Neural cell (in vitro differentiated cells): ENCODE measurements at regions not wholly inside any gene's neighbourhood (a gene's known extent, or its start where the extent isn't known, plus 50 kb on each side); places are given as distances from the start of the nearest gene placed in this dataset.

ENCODE experiments used
- H2AFZ ChIP-seq: fragments of 200-600, 300-800 bp; sonication (generic), shearing (Covaris generic); 2 replicates; pipeline ENCODE4 v1.6.0; 2014; ENCODE audit warnings: low read depth, mild to moderate bottlenecking, antibody characterized with exemption, low read length, moderate library complexity
- H3F3A ChIP-seq: fragments of 200-600 bp; shearing (Covaris generic); 2 replicates; pipeline ENCODE4 v1.6.1; 2016; ENCODE audit warnings: mild to moderate bottlenecking, moderate library complexity, mixed read lengths, antibody characterized with exemption, low read length; ENCODE audit not compliant: insufficient read depth, poor library complexity, severe bottlenecking
- H3K27ac ChIP-seq: fragments of 200-600, 300-800 bp; sonication (generic), shearing (Covaris generic); 2 replicates; pipeline ENCODE4 v1.5.1; 2014; ENCODE audit warnings: mild to moderate bottlenecking, low read length, moderate library complexity
- H3K27me3 ChIP-seq: fragments of 300-800, 200-600 bp; sonication (generic), shearing (Covaris generic); 2 replicates; pipeline ENCODE4 v1.6.0; 2014; ENCODE audit warnings: mild to moderate bottlenecking, low read depth, low read length, moderate library complexity; ENCODE audit not compliant: insufficient read depth
- H3K36me3 ChIP-seq: fragments of 300-800, 200-600 bp; sonication (generic), shearing (Covaris generic); 2 replicates; pipeline ENCODE4 v1.5.1; 2014; ENCODE audit warnings: mild to moderate bottlenecking, antibody characterized with exemption, low read length, moderate library complexity; ENCODE audit not compliant: insufficient read depth
- H3K4me2 ChIP-seq: fragments of 300-800, 200-600 bp; sonication (generic), shearing (Covaris generic); 2 replicates; pipeline ENCODE4 v1.6.0; 2014; ENCODE audit warnings: mild to moderate bottlenecking, low read length
- H3K4me3 ChIP-seq: fragments of 300-800, 200-600 bp; sonication (generic), shearing (Covaris generic); 2 replicates; pipeline ENCODE4 v1.5.1; 2014; ENCODE audit warnings: mild to moderate bottlenecking, low read length, moderate library complexity
- H3K79me2 ChIP-seq: fragments of 200-600 bp; shearing (Covaris generic); replicated peaks from 2 replicates; pipeline ENCODE4 v1.6.0; 2014; ENCODE audit warnings: mild to moderate bottlenecking, low read length, moderate library complexity; ENCODE audit not compliant: insufficient read depth
- H3K9ac ChIP-seq: fragments of 300-800, 200-600 bp; sonication (generic), shearing (Covaris generic); 2 replicates; pipeline ENCODE4 v1.6.1; 2016; ENCODE audit warnings: mild to moderate bottlenecking, low read length, mixed read lengths
- H3K9me2 ChIP-seq: fragments of 200-600 bp; shearing (Covaris generic); 2 replicates; pipeline ENCODE4 v1.6.1; 2016; ENCODE audit warnings: mild to moderate bottlenecking, low read length, mixed read lengths; ENCODE audit not compliant: insufficient read depth
- H3K9me3 ChIP-seq: fragments of 200-600, 300-800 bp; sonication (generic), shearing (Covaris generic); 2 replicates; pipeline ENCODE4 v1.6.1; 2016; ENCODE audit warnings: mild to moderate bottlenecking, mixed run types, low read length, moderate library complexity, mixed read lengths
- H4K20me1 ChIP-seq: fragments of 200-600 bp; shearing (Covaris generic); 2 replicates; pipeline ENCODE4 v1.6.1; 2016; ENCODE audit warnings: mild to moderate bottlenecking, mixed run types; ENCODE audit not compliant: insufficient read depth
- EP300 ChIP-seq: fragments of 450-650 bp; conservative IDR thresholded peaks from 2 replicates; pipeline ENCODE4 v1.6.1; 2014; ENCODE audit warnings: antibody characterized with exemption, mild to moderate bottlenecking, moderate library complexity; ENCODE audit not compliant: poor library complexity, severe bottlenecking
- EZH2 ChIP-seq: fragments of 200-600, 300-800 bp; shearing (Covaris generic), sonication (generic); IDR thresholded peaks from 2 replicates; pipeline ENCODE4 v1.6.1; 2014; ENCODE audit warnings: antibody characterized with exemption, low read length, borderline replicate concordance, mild to moderate bottlenecking; ENCODE audit not compliant: insufficient read depth, poor library complexity, severe bottlenecking
- MXI1 ChIP-seq: fragments of 450-650 bp; conservative IDR thresholded peaks from 2 replicates; pipeline ENCODE4 v1.6.1; 2014; ENCODE audit warnings: antibody characterized with exemption, mild to moderate bottlenecking; ENCODE audit not compliant: poor library complexity, severe bottlenecking
- POLR2AphosphoS5 ChIP-seq: IDR thresholded peaks from 2 replicates; pipeline ENCODE4 v1.6.1; 2012
- RAD21 ChIP-seq: fragments of 450-650 bp; conservative IDR thresholded peaks from 2 replicates; pipeline ENCODE4 v1.6.1; 2014; ENCODE audit warnings: antibody characterized with exemption, mild to moderate bottlenecking, moderate library complexity
- SMC3 ChIP-seq: fragments of 450-650 bp; conservative IDR thresholded peaks from 2 replicates; pipeline ENCODE4 v1.6.1; 2014; ENCODE audit warnings: antibody characterized with exemption, mild to moderate bottlenecking, moderate library complexity; ENCODE audit not compliant: poor library complexity
- TAF1 ChIP-seq: IDR thresholded peaks from 2 replicates; pipeline ENCODE4 v1.6.1; 2012; ENCODE audit warnings: low read depth
- TF ChIP-seq, protein P1 (sequence below): fragments of 450-650 bp; IDR thresholded peaks from 2 replicates; pipeline ENCODE4 v1.5.1; 2014; ENCODE audit warnings: antibody characterized with exemption, mild to moderate bottlenecking, moderate library complexity; ENCODE audit not compliant: poor library complexity, severe bottlenecking
- TF ChIP-seq, protein P2 (sequence below): IDR thresholded peaks from 2 replicates; pipeline ENCODE4 v1.6.1; 2012; ENCODE audit warnings: borderline replicate concordance

DNA sequence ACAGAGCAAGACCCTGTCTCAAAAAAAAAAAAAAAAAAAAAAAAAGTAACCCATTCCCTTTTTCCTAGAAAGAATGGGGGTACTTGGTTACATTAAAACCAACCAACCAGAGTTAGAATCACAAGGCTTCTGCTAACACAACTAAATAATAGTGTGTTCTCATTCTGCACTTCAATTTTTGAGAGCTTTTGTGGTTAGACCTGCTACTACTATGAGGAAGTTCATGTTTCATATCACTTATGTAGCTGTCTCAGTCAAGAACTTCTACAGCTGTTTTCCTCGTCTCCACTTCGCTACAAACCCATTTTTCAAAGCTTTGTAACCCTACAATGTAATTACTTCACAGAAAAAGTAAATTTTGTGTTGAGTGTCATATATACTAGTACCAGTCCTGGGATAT lies 58.3 kb downstream of the PDHA2 start:
- H3F3A ChIP-seq, result no peaks in the 10 kb centered on the region
- no peaks in the 10 kb centered on the region for H3K79me2 ChIP-seq
- H3K9ac ChIP-seq, result no peak overlapping the region
- TF ChIP-seq POLR2AphosphoS5 (no peak), TAF1 (no peak), RAD21 (no peak), SMC3 (no peak), EZH2 (no peak), MXI1 (no peak), EP300 (no peak)
- TF ChIP-seq, protein P1, sequence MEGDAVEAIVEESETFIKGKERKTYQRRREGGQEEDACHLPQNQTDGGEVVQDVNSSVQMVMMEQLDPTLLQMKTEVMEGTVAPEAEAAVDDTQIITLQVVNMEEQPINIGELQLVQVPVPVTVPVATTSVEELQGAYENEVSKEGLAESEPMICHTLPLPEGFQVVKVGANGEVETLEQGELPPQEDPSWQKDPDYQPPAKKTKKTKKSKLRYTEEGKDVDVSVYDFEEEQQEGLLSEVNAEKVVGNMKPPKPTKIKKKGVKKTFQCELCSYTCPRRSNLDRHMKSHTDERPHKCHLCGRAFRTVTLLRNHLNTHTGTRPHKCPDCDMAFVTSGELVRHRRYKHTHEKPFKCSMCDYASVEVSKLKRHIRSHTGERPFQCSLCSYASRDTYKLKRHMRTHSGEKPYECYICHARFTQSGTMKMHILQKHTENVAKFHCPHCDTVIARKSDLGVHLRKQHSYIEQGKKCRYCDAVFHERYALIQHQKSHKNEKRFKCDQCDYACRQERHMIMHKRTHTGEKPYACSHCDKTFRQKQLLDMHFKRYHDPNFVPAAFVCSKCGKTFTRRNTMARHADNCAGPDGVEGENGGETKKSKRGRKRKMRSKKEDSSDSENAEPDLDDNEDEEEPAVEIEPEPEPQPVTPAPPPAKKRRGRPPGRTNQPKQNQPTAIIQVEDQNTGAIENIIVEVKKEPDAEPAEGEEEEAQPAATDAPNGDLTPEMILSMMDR, result no peak
- TF ChIP-seq, protein P2, sequence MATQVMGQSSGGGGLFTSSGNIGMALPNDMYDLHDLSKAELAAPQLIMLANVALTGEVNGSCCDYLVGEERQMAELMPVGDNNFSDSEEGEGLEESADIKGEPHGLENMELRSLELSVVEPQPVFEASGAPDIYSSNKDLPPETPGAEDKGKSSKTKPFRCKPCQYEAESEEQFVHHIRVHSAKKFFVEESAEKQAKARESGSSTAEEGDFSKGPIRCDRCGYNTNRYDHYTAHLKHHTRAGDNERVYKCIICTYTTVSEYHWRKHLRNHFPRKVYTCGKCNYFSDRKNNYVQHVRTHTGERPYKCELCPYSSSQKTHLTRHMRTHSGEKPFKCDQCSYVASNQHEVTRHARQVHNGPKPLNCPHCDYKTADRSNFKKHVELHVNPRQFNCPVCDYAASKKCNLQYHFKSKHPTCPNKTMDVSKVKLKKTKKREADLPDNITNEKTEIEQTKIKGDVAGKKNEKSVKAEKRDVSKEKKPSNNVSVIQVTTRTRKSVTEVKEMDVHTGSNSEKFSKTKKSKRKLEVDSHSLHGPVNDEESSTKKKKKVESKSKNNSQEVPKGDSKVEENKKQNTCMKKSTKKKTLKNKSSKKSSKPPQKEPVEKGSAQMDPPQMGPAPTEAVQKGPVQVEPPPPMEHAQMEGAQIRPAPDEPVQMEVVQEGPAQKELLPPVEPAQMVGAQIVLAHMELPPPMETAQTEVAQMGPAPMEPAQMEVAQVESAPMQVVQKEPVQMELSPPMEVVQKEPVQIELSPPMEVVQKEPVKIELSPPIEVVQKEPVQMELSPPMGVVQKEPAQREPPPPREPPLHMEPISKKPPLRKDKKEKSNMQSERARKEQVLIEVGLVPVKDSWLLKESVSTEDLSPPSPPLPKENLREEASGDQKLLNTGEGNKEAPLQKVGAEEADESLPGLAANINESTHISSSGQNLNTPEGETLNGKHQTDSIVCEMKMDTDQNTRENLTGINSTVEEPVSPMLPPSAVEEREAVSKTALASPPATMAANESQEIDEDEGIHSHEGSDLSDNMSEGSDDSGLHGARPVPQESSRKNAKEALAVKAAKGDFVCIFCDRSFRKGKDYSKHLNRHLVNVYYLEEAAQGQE, result no peak
- no peak overlapping the region for H3K4me2 ChIP-seq
- no peak overlapping the region for H2AFZ ChIP-seq
- H3K9me3 ChIP-seq, result no peaks in the 10 kb centered on the region
- no peaks in the 10 kb centered on the region for H3K9me2 ChIP-seq
- H4K20me1 ChIP-seq, result no peaks in the 10 kb centered on the region
- no peaks in the 10 kb centered on the region for H3K36me3 ChIP-seq
- no peak overlapping the region for H3K4me3 ChIP-seq
- no peak overlapping the region for H3K27ac ChIP-seq
- H3K27me3 ChIP-seq, result no peaks in the 10 kb centered on the region

DNA sequence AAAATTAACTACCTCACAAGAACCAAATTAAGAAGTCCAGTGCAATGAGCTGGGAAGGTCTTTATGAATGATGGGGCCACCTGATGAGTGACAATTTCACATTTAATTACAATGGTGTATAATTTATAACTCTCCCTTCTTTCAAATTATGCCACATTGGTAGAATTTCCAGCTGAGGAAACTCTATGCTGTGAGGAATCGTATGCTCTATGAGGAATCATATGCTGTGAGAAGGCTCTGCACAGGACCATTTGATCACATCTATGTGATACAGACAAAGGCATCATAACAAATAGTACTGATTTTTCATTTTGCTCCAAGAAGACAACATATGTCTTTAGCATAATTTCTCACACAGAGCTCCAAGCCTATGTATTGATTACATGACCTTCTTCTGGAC lies 69.3 kb downstream of the PDHA2 start:
- no peak for TF ChIP-seq RAD21
- TF ChIP-seq SMC3, result no peak
- TF ChIP-seq, protein P2, result no peak
- no peak for TF ChIP-seq EZH2
- TF ChIP-seq, protein P1, result no peak
- TF ChIP-seq POLR2AphosphoS5, result no peak
- no peak for TF ChIP-seq TAF1
- Histone ChIP-seq H3K4me2 (no peak overlapping the region), H3K27me3 (no peaks in the 10 kb centered on the region), H3K27ac (no peak overlapping the region), H3K9ac (no peak overlapping the region), H4K20me1 (no peaks in the 10 kb centered on the region), H3K79me2 (no peaks in the 10 kb centered on the region), H3K9me2 (no peaks in the 10 kb centered on the region), H3K9me3 (no peaks in the 10 kb centered on the region), H3K4me3 (no peak overlapping the region), H2AFZ (no peak overlapping the region), H3K36me3 (no peaks in the 10 kb centered on the region), H3F3A (no peaks in the 10 kb centered on the region)
